B cell (primary cell): ENCODE measurements at regions not wholly inside any gene's neighbourhood (a gene's known extent, or its start where the extent isn't known, plus 50 kb on each side); places are given as distances from the start of the nearest gene placed in this dataset.

ENCODE experiments used
- ATAC-seq: fragments of 200-7000 bp; cut with Tn5 transposase; one replicate; pipeline ENCODE4 v1.10.0; 2021; ENCODE audit warnings: low read depth, mild to moderate bottlenecking, moderate number of reproducible peaks, moderate library complexity
- CTCF ChIA-PET: fragments of 350-600 bp; sonication (Branson Sonifier 250); formaldehyde crosslinking; loops from one replicate; lab custom pipeline; 2021; ENCODE audit warnings: antibody characterized with exemption, inconsistent platforms; lab: Charles Lee
- POLR2A ChIA-PET: fragments of 350-600 bp; sonication (Branson Sonifier 250); formaldehyde crosslinking; loops from one replicate; lab custom pipeline; 2021; ENCODE audit warnings: antibody characterized with exemption; lab: Charles Lee
- DNase-seq: peaks from one replicate; pipeline ENCODE4 v3.0.0; 2013
- H2AFZ ChIP-seq: 2 replicates; pipeline ENCODE4 v1.6.1; 2012; ENCODE audit warnings: mild to moderate bottlenecking, low read depth, low read length; ENCODE audit not compliant: insufficient read depth, poor library complexity, severe bottlenecking
- H3K27ac ChIP-seq, 2 donors: 1 replicate in 1 of 2; 2 replicates in 1 of 2; pipeline ENCODE4 v1.5.1; 2012 to 2013; ENCODE audit warnings: low read length in 2 of 2, mild to moderate bottlenecking in 2 of 2, moderate library complexity in 1 of 2
- H3K27me3 ChIP-seq, 4 experiments: fragments of 200-600 bp in 1 of 4; sonication (generic) in 1 of 4; replicated peaks in 1 of 4; 1 replicate in 2 of 4; 2 replicates in 2 of 4; pipeline versions ENCODE4 v1.6.1 to v1.7.0; 2013 to 2016; ENCODE audit warnings: low read length in 3 of 4, mild to moderate bottlenecking in 2 of 4, mixed read lengths in 1 of 4, moderate library complexity in 1 of 4; ENCODE audit not compliant: insufficient read depth in 4 of 4, control insufficient read depth in 3 of 4; ENCODE audit errors: control extremely low read depth in 1 of 4
- H3K36me3 ChIP-seq, 2 experiments: replicated peaks in 1 of 2; 1 replicate in 1 of 2; 2 replicates in 1 of 2; pipeline versions ENCODE4 v1.6.1 to v1.7.1; 2013; ENCODE audit warnings: low read length in 1 of 2; ENCODE audit not compliant: insufficient read depth in 2 of 2, control insufficient read depth in 1 of 2; ENCODE audit errors: control extremely low read depth in 1 of 2, extremely low read depth in 1 of 2
- H3K4me1 ChIP-seq, 2 donors: fragments of 200-600 bp in 1 of 2; sonication (generic) in 1 of 2; 1 replicate in 1 of 2; 2 replicates in 1 of 2; pipeline versions ENCODE4 v1.5.1 to v1.6.1; 2013 to 2017; ENCODE audit warnings: low read length in 2 of 2; ENCODE audit not compliant: control insufficient read depth in 2 of 2, insufficient read depth in 2 of 2
- H3K4me2 ChIP-seq: replicated peaks from 2 replicates; pipeline ENCODE3; 2012; ENCODE audit warnings: mild to moderate bottlenecking, low read depth, low read length; ENCODE audit not compliant: poor library complexity, severe bottlenecking
- H3K4me3 ChIP-seq, 5 experiments: fragments of 200-600 bp in 1 of 5; sonication (generic) in 1 of 5; 1 replicate in 3 of 5; 2 replicates in 2 of 5; pipeline versions ENCODE4 v1.5.1 to v1.7.0; 2011 to 2016; ENCODE audit warnings: low read length in 4 of 5, mild to moderate bottlenecking in 4 of 5, low read depth in 2 of 5, control low read depth in 1 of 5, moderate library complexity in 1 of 5; ENCODE audit not compliant: insufficient read depth in 1 of 5; ENCODE audit errors: control extremely low read depth in 1 of 5, extremely low read depth in 1 of 5
- H3K79me2 ChIP-seq: fragments of 200-600 bp; sonication (generic); one replicate; pipeline ENCODE4 v1.6.0; 2016; ENCODE audit warnings: low read length; ENCODE audit not compliant: control insufficient read depth, insufficient read depth
- H3K9ac ChIP-seq: fragments of 200-600 bp; sonication (generic); 2 replicates; pipeline ENCODE4 v1.6.1; 2017; ENCODE audit warnings: mild to moderate bottlenecking, low read length, moderate library complexity
- H3K9me3 ChIP-seq, 3 donors: one replicate each; pipeline versions ENCODE4 v1.6.1 to v1.7.1; 2013; ENCODE audit warnings: low read length in 2 of 3; ENCODE audit not compliant: control insufficient read depth in 2 of 3, insufficient read depth in 1 of 3; ENCODE audit errors: control extremely low read depth in 1 of 3
- H4K20me1 ChIP-seq: 2 replicates; pipeline ENCODE4 v1.6.0; 2012; ENCODE audit warnings: mild to moderate bottlenecking, low read length; ENCODE audit not compliant: insufficient read depth, control insufficient read depth, poor library complexity, severe bottlenecking
- H3K27ac Mint-ChIP-seq: one replicate; pipeline ENCODE4 v1.8.0; 2021; ENCODE audit warnings: mixed read lengths
- H3K27me3 Mint-ChIP-seq: one replicate; pipeline ENCODE4 v1.8.0; 2021; ENCODE audit warnings: mixed read lengths
- H3K4me1 Mint-ChIP-seq: one replicate; pipeline ENCODE4 v1.8.0; 2021; ENCODE audit warnings: mixed read lengths
- H3K4me3 Mint-ChIP-seq: one replicate; pipeline ENCODE4 v1.8.0; 2021; ENCODE audit warnings: mixed read lengths
- H3K9me3 Mint-ChIP-seq: one replicate; pipeline ENCODE4 v1.8.0; 2022; ENCODE audit warnings: mixed read lengths; ENCODE audit not compliant: insufficient read depth
- CTCF ChIP-seq: fragments of 200-600 bp; IDR thresholded peaks from one replicate; pipeline ENCODE4 v1.8.0; 2022; ENCODE audit warnings: antibody characterized with exemption, mild to moderate bottlenecking
- EZH2 ChIP-seq: IDR thresholded peaks from 2 replicates; pipeline ENCODE4 v1.6.1; 2012; ENCODE audit warnings: borderline replicate concordance, low read depth, mild to moderate bottlenecking, moderate library complexity, low read length; ENCODE audit not compliant: insufficient read depth, poor library complexity, severe bottlenecking
- WGBS: methylation state at CpG from one replicate; pipeline ENCODE4 v1.1.5; 2013; ENCODE audit warnings: missing lambda C conversion rate; ENCODE audit not compliant: insufficient coverage; 5-methylcytosine and 5-hydroxymethylcytosine counted together
- intact Hi-C: fragments of 100-400 bp; cut with micrococcal nuclease; formaldehyde crosslinking; loops from one replicate; pipeline ENCODE4 v1.10.0; 2022

GRCh38 chr3:56969851-56970250 is 90.6 kb upstream of the SPATA12 start:
- no peak for ATAC-seq
- no CpG with 5 or more reads among the region's 1 CpG for WGBS
- Histone ChIP-seq H3K36me3 (no peaks in the 10 kb centered on the region), H3K4me2 (no peak overlapping the region), H3K79me2 (no peaks in the 10 kb centered on the region), H3K4me3 (no peak overlapping the region), H3K27me3 (no peaks in the 10 kb centered on the region), H4K20me1 (no peaks in the 10 kb centered on the region), H2AFZ (no peak overlapping the region), H3K9me3 (peaks cover 0 to 7% (median 0%) of the 10 kb centered on the region in 3 donors), H3K4me1 (peaks cover 5 to 6% of the 10 kb centered on the region in 2 donors), H3K27ac (no peak overlapping the region), H3K9ac (no peak overlapping the region)
- peaks cover 12% of the 10 kb centered on the region for H3K4me1 Mint-ChIP-seq
- no peak for DNase-seq
- TF ChIP-seq EZH2 (no peak), CTCF (no peak)
- H3K27ac Mint-ChIP-seq, result no peak overlapping the region
- H3K4me3 Mint-ChIP-seq, result no peak overlapping the region
- intact Hi-C loops, result no loop called here
- ChIA-PET POLR2A (interaction anchor here (0.8 kb wide), 1 partner anchor 117 kb away, joined by 6 read pairs; no protein-coding TSS in a partner anchor), CTCF (interaction anchor here (1.3 kb wide), 1 partner anchor 8 kb away, joined by 3 read pairs; no protein-coding TSS in a partner anchor)
- H3K27me3 Mint-ChIP-seq, result no peaks in the 10 kb centered on the region
- no peaks in the 10 kb centered on the region for H3K9me3 Mint-ChIP-seq

GRCh38 chr3:56966509-56966908 is 94.0 kb upstream of the SPATA12 start:
- no peaks in the 10 kb centered on the region for H4K20me1 ChIP-seq
- peaks cover 0 to 9% (median 2%) of the 10 kb centered on the region in 3 donors for H3K9me3 ChIP-seq
- H3K79me2 ChIP-seq, result no peaks in the 10 kb centered on the region
- H3K4me2 ChIP-seq, result no peak overlapping the region
- Mint-ChIP-seq H3K27me3 (no peaks in the 10 kb centered on the region), H3K27ac (no peak overlapping the region), H3K4me1 (peaks cover 12% of the 10 kb centered on the region), H3K4me3 (no peak overlapping the region), H3K9me3 (peaks cover 2% of the 10 kb centered on the region)
- H3K27me3 ChIP-seq, result no peaks in the 10 kb centered on the region
- ChIA-PET CTCF (interaction anchor here (0.5 to 1.4 kb wide), 2 partner anchors 23 to 367 kb away, joined by 3 to 4 read pairs; no protein-coding TSS in a partner anchor), POLR2A (no interaction called here)
- peaks cover 5 to 6% of the 10 kb centered on the region in 2 donors for H3K4me1 ChIP-seq
- no peak overlapping the region for H3K9ac ChIP-seq
- no peak for DNase-seq
- H3K36me3 ChIP-seq, result no peaks in the 10 kb centered on the region
- no peak for ATAC-seq
- intact Hi-C loops, result no loop called here
- H3K27ac ChIP-seq, result no peak overlapping the region
- no peak overlapping the region for H2AFZ ChIP-seq
- TF ChIP-seq CTCF (no peak), EZH2 (no peak)
- H3K4me3 ChIP-seq, result no peak overlapping the region
